Activated naive CD8-positive, alpha-beta T cell treated with anti-CD3 and anti-CD28 coated beads for 36 hours (primary cell): ENCODE measurements at regions not wholly inside any gene's neighbourhood (a gene's known extent, or its start where the extent isn't known, plus 50 kb on each side); places are given as distances from the start of the nearest gene placed in this dataset.

ENCODE experiments used
- DNase-seq: peaks from one replicate; pipeline ENCODE4 v3.0.0; 2021
- H3K27ac Mint-ChIP-seq: one replicate; pipeline ENCODE4 v1.8.0; 2022; ENCODE audit warnings: mild to moderate bottlenecking, moderate library complexity, mixed read lengths
- H3K27me3 Mint-ChIP-seq: one replicate; pipeline ENCODE4 v1.8.0; 2022; ENCODE audit warnings: mild to moderate bottlenecking, mixed read lengths
- H3K36me3 Mint-ChIP-seq: one replicate; pipeline ENCODE4 v1.8.0; 2021; ENCODE audit warnings: mild to moderate bottlenecking, mixed read lengths
- H3K4me1 Mint-ChIP-seq: one replicate; pipeline ENCODE4 v1.8.0; 2021; ENCODE audit warnings: mixed read lengths
- H3K4me3 Mint-ChIP-seq: one replicate; pipeline ENCODE4 v1.8.0; 2022; ENCODE audit warnings: mild to moderate bottlenecking, moderate library complexity, mixed read lengths
- H3K9me3 Mint-ChIP-seq: one replicate; pipeline ENCODE4 v1.8.0; 2022; ENCODE audit warnings: mixed read lengths

GRCh38 chr14:40894846-40895245 is 711.8 kb upstream of the LRFN5 start:
- Mint-ChIP-seq H3K9me3 (no peaks in the 10 kb centered on the region), H3K36me3 (no peaks in the 10 kb centered on the region), H3K4me1 (no peaks in the 10 kb centered on the region), H3K27me3 (no peaks in the 10 kb centered on the region), H3K4me3 (no peak overlapping the region), H3K27ac (no peak overlapping the region)
- DNase-seq = no peak

GRCh38 chr14:40889126-40889525 is 717.5 kb upstream of the LRFN5 start:
- Mint-ChIP-seq H3K27me3 (no peaks in the 10 kb centered on the region), H3K27ac (no peak overlapping the region), H3K9me3 (no peaks in the 10 kb centered on the region), H3K36me3 (no peaks in the 10 kb centered on the region), H3K4me1 (no peaks in the 10 kb centered on the region), H3K4me3 (no peak overlapping the region)
- no peak for DNase-seq

- Mint-ChIP-seq H3K27ac (no peak overlapping the region), H3K4me1 (no peaks in the 10 kb centered on the region), H3K4me3 (no peak overlapping the region), H3K27me3 (no peaks in the 10 kb centered on the region), H3K9me3 (no peaks in the 10 kb centered on the region), H3K36me3 (no peaks in the 10 kb centered on the region)
- no peak for DNase-seq
These were observed 718.8 kb upstream of the LRFN5 start for GRCh38 chr14:40887912-40888311.

GRCh38 chr14:40870252-40870651 is 736.4 kb upstream of the LRFN5 start:
- no peaks in the 10 kb centered on the region for H3K27me3 Mint-ChIP-seq
- no peak overlapping the region for H3K27ac Mint-ChIP-seq
- no peak overlapping the region for H3K4me3 Mint-ChIP-seq
- no peak for DNase-seq
- no peaks in the 10 kb centered on the region for H3K4me1 Mint-ChIP-seq
- H3K9me3 Mint-ChIP-seq = peaks cover 5% of the 10 kb centered on the region
- H3K36me3 Mint-ChIP-seq = no peaks in the 10 kb centered on the region

- Mint-ChIP-seq H3K4me3 (no peak overlapping the region), H3K27me3 (no peaks in the 10 kb centered on the region), H3K4me1 (no peaks in the 10 kb centered on the region)
These were observed 747.6 kb upstream of the LRFN5 start for GRCh38 chr14:40859055-40859454.

DNA sequence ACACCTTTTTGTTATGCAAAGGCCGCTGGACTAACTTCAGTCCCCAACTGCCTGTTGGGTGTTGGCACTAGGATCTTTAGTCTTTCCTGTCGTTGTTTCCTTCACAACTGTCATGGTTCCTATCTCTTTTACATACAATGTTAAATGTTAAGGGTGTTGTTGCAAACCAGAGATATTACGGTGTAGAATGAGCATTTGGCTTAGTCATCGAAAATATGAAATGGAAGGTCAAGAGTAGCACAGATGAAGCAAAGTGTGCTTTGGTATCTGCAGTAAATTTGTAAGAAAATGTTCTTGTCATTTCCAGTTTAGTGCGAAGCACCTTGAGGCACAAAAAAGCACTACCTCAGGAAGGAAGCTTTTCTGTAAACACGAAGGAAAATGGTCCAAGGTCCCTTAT is 751.3 kb upstream of the LRFN5 start:
- Mint-ChIP-seq H3K27me3 (no peaks in the 10 kb centered on the region), H3K36me3 (no peaks in the 10 kb centered on the region), H3K4me3 (no peak overlapping the region), H3K9me3 (peaks cover 4% of the 10 kb centered on the region), H3K27ac (no peak overlapping the region), H3K4me1 (no peaks in the 10 kb centered on the region)
- DNase-seq = no peak

More at GRCh38 chr14:40859055-40859454, 747.6 kb upstream of the LRFN5 start:
- Mint-ChIP-seq H3K27ac (no peak overlapping the region), H3K36me3 (no peaks in the 10 kb centered on the region), H3K9me3 (peaks cover 4% of the 10 kb centered on the region)
- DNase-seq = no peak

DNA sequence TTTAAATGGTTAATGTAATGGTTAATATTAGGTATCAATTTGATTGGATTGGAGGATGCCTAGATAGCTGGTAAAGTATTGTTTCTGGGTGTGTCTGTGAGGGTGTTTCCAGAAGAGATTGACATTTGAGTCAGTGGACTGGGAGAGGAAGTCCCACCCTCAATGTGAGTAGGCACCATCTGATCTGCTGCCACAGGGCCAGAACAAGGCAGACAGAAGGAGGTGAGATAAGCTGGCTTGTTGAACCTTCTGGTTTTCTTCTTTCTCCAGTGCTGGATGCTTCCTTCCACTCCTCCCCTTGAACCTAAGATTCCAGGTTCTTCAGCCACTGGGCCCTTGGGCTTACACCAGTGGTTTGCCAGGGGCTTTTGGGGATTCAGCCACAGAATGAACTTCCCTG is 756.5 kb upstream of the LRFN5 start:
- H3K27me3 Mint-ChIP-seq = no peaks in the 10 kb centered on the region
- no peaks in the 10 kb centered on the region for H3K4me1 Mint-ChIP-seq
- H3K27ac Mint-ChIP-seq = no peak overlapping the region
- no peak overlapping the region for H3K4me3 Mint-ChIP-seq
- H3K9me3 Mint-ChIP-seq = no peaks in the 10 kb centered on the region
- DNase-seq = no peak
- H3K36me3 Mint-ChIP-seq = no peaks in the 10 kb centered on the region

GRCh38 chr14:40847480-40847879 is 759.2 kb upstream of the LRFN5 start:
- Mint-ChIP-seq H3K27me3 (no peaks in the 10 kb centered on the region), H3K27ac (no peak overlapping the region), H3K9me3 (no peaks in the 10 kb centered on the region), H3K4me1 (no peaks in the 10 kb centered on the region), H3K36me3 (no peaks in the 10 kb centered on the region), H3K4me3 (no peak overlapping the region)
- no peak for DNase-seq

GRCh38 chr14:40842816-40843215 is 763.9 kb upstream of the LRFN5 start:
- H3K4me3 Mint-ChIP-seq = no peak overlapping the region
- no peaks in the 10 kb centered on the region for H3K4me1 Mint-ChIP-seq
- no peaks in the 10 kb centered on the region for H3K27me3 Mint-ChIP-seq
- no peaks in the 10 kb centered on the region for H3K9me3 Mint-ChIP-seq
- H3K27ac Mint-ChIP-seq = no peak overlapping the region
- no peak for DNase-seq
- no peaks in the 10 kb centered on the region for H3K36me3 Mint-ChIP-seq

- Mint-ChIP-seq H3K4me3 (no peak overlapping the region), H3K36me3 (no peaks in the 10 kb centered on the region), H3K9me3 (no peaks in the 10 kb centered on the region), H3K4me1 (no peaks in the 10 kb centered on the region), H3K27me3 (no peaks in the 10 kb centered on the region), H3K27ac (no peak overlapping the region)
- DNase-seq = no peak
These were observed 764.8 kb upstream of the LRFN5 start for GRCh38 chr14:40841886-40842285.

GRCh38 chr14:40838601-40839000 is 768.1 kb upstream of the LRFN5 start:
- Mint-ChIP-seq H3K36me3 (no peaks in the 10 kb centered on the region), H3K27me3 (no peaks in the 10 kb centered on the region), H3K4me1 (no peaks in the 10 kb centered on the region), H3K4me3 (no peak overlapping the region), H3K27ac (no peak overlapping the region), H3K9me3 (peaks cover 2% of the 10 kb centered on the region)
- DNase-seq = no peak

DNA sequence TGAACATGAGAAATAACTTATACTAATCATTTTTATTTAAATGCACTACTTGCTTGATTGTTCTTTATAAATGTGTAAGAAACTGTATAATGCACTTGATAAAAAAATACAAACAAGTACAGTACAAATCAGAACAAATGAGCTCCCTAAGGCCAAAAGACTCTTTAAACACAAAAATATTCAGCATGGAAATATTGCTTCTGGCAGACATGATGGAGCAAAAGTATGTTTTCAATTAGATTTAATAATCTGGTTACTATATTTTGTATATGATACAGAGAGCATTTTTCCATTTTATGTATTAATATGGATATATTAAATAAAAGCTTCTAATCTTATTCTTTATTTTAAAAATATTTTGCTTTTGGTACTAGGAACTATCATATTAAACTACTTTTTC is 800.2 kb upstream of the LRFN5 start:
- no peak overlapping the region for H3K4me3 Mint-ChIP-seq
- DNase-seq = no peak
- peaks cover 5% of the 10 kb centered on the region for H3K9me3 Mint-ChIP-seq
- H3K27me3 Mint-ChIP-seq = no peaks in the 10 kb centered on the region
- no peaks in the 10 kb centered on the region for H3K36me3 Mint-ChIP-seq
- H3K4me1 Mint-ChIP-seq = no peaks in the 10 kb centered on the region
- no peak overlapping the region for H3K27ac Mint-ChIP-seq

DNA sequence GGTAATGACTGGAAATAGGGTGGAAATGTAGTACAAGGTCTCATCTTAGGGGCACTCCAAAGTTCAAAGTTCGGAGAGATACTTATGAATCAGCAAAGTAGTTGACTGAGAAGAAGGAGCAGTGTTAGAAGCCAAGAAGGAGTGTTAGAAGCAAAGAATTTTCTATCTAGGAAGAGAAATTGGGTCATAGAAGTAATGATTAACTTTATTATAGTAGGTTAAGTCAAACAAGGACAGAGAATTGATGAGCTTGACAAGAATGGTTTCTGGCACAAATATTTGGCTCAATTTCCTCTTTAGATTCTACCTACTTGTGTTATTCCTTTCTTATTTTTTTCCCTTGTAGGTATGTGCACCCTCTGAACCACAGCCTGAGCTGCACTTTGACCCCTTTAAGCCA is 810.5 kb upstream of the LRFN5 start:
- H3K27ac Mint-ChIP-seq = no peak overlapping the region

DNA sequence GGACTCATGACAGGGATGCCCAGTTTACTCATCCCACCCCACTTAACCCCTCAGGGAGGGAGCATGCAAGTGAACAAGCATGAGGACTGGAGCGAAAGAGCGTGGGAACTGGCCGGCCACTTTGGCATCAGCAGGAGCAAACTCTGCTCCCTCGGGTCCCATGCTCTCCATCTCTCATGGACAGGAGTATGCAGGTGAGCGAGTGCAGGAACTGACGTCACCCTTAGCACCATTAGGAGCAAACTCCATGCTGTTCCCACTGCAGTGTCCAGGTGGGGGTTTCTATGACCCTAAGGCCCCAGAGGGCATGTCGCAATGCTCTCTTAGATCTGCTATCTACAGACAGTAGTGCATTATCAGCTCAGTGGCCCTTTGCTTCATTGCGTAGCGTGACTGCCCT is 821.8 kb upstream of the LRFN5 start:
- Mint-ChIP-seq H3K27ac (no peak overlapping the region), H3K4me1 (no peaks in the 10 kb centered on the region), H3K27me3 (no peaks in the 10 kb centered on the region), H3K9me3 (no peaks in the 10 kb centered on the region), H3K4me3 (no peak overlapping the region), H3K36me3 (no peaks in the 10 kb centered on the region)
- DNase-seq = no peak

More for the DNA sequence above, 810.5 kb upstream of the LRFN5 start:
- no peaks in the 10 kb centered on the region for H3K36me3 Mint-ChIP-seq
- no peaks in the 10 kb centered on the region for H3K27me3 Mint-ChIP-seq
- peaks cover 7% of the 10 kb centered on the region for H3K9me3 Mint-ChIP-seq
- DNase-seq = no peak
- no peak overlapping the region for H3K4me3 Mint-ChIP-seq
- H3K4me1 Mint-ChIP-seq = no peaks in the 10 kb centered on the region

GRCh38 chr14:40762685-40763084 is 844.0 kb upstream of the LRFN5 start:
- Mint-ChIP-seq H3K27ac (no peak overlapping the region), H3K36me3 (no peaks in the 10 kb centered on the region), H3K4me3 (no peak overlapping the region), H3K4me1 (no peaks in the 10 kb centered on the region), H3K27me3 (no peaks in the 10 kb centered on the region), H3K9me3 (peaks cover 2% of the 10 kb centered on the region)
- DNase-seq = no peak

DNA sequence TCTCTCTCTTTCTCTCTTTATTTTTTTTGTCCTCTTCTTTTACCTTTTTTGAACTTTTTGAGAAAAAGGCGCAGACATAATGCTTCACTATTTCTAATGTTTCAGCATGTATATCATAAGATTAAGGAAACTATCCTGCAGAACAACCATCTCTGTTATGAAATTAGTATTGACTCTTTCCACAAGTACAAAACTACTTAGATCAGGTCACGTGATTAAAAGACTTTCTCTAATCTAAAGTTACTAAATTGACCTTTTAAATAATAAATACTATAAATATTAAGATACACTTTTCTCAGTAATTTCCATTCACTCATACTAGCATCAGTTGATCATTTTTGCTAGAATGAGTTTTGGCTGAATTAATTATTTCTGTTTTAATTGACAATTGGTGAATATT is 844.5 kb upstream of the LRFN5 start:
- H3K36me3 Mint-ChIP-seq = no peaks in the 10 kb centered on the region
- H3K27ac Mint-ChIP-seq = no peak overlapping the region
- H3K9me3 Mint-ChIP-seq = peaks cover 4% of the 10 kb centered on the region
- H3K4me3 Mint-ChIP-seq = no peak overlapping the region
- DNase-seq = no peak
- H3K4me1 Mint-ChIP-seq = no peaks in the 10 kb centered on the region
- H3K27me3 Mint-ChIP-seq = no peaks in the 10 kb centered on the region

- H3K9me3 Mint-ChIP-seq = peaks cover 8% of the 10 kb centered on the region
- no peaks in the 10 kb centered on the region for H3K27me3 Mint-ChIP-seq
- H3K4me1 Mint-ChIP-seq = no peaks in the 10 kb centered on the region
- H3K36me3 Mint-ChIP-seq = no peaks in the 10 kb centered on the region
- no peak overlapping the region for H3K4me3 Mint-ChIP-seq
- no peak overlapping the region for H3K27ac Mint-ChIP-seq
- DNase-seq = no peak
These were observed 846.0 kb upstream of the LRFN5 start for GRCh38 chr14:40760704-40761103.
